K562 (cell line): ENCODE measurements at regions not wholly inside any gene's neighbourhood (a gene's known extent, or its start where the extent isn't known, plus 50 kb on each side); places are given as distances from the start of the nearest gene placed in this dataset. TPM values are rescaled to one million over a fixed set of nuclear protein-coding genes. Genes with fewer than 3 reads are reported as not detected.

Source experiments
- microRNA counts: library from miRNA; unstranded; fragments of <30 nt; microRNA quantifications from one replicate; lab custom pipeline; 2016
- microRNA-seq: library from miRNA; unstranded; fragments of <30 nt; microRNA quantifications from one replicate; pipeline ENCODE4, GENCODE V29; 2018; ENCODE audit warnings: borderline microRNAs expressed
- small RNA-seq: library from RNA; depleted of rRNA; stranded (forward); fragments of <200 nt; gene quantifications from one replicate; pipeline ENCODE3, GENCODE V24; 2014

MicroRNAs encoded in the stretch of these regions (microRNA counts, 767-probe panel; counts per million panel counts)
- microRNA hsa-miR-1261 (lab: Ali Mortazavi, UCI): not detected

Small RNAs in the stretch of these regions (microRNA-seq; reads per million reads assigned to microRNA genes)
- gene MIR1261: not detected
- not detected for gene MIR4490

Small RNAs in the stretch of these regions (small RNA-seq; reads per million reads assigned to genes)
- not detected for gene AP001002.3
- not detected for gene MIR1261
- not detected for gene MIR4490
